ENCODE measurements at regions not wholly inside any gene's neighbourhood (a gene's known extent, or its start where the extent isn't known, plus 50 kb on each side); places are given as distances from the start of the nearest gene placed in this dataset.

DNA sequence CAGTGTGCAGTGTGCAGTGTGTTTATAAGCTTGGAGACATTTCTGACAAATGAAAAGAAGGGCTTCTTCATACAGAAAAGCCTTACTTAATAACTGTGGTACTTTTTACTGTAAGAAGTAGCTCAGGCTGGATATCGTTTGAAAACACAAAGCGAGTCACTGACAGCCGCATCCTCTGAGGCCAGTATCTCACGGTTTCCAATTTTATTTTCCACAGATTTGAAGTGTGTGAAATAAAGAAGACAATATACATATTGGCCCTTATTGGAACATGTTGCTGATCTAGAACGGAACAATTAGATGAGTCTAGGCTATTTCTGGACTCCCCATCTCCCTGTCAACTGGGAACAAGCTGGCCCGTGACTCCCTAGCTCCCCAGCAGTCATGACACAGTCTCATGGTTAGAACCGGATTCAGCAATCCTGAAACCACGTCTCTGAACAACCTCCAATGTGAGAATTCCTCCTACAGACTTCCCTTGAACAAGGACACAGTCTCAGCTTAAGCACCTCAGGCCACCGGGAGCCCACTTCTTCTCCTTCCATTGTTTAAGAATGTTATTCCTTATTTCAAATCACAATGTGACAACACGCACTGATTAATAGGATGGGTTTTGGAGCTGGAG lies 484.5 kb downstream of the COG6 start:
- intact Hi-C loops (cut with DNase I, micrococcal nuclease), result no loop called here
- no peak overlapping the region for H3K4me3 Mint-ChIP-seq
- no peaks in the 10 kb centered on the region for H3K27me3 Mint-ChIP-seq
- H3K4me1 Mint-ChIP-seq (ENCODE audit: low read depth), result peaks cover 15% of the 10 kb centered on the region
- no peaks in the 10 kb centered on the region for H3K9me3 ChIP-seq (ENCODE audit: control insufficient read depth in 1 of 2, insufficient read depth in 1 of 2, low read length in 2 of 2)
- H3K4me1 ChIP-seq (ENCODE audit: insufficient read depth, low read length), result peaks cover 19% of the 10 kb centered on the region
- ATAC-seq (ENCODE audit: poor library complexity) (no peak), DNase-seq (no peak)
- CTCF ChIA-PET, result no interaction called here
- TF ChIP-seq, protein P1, sequence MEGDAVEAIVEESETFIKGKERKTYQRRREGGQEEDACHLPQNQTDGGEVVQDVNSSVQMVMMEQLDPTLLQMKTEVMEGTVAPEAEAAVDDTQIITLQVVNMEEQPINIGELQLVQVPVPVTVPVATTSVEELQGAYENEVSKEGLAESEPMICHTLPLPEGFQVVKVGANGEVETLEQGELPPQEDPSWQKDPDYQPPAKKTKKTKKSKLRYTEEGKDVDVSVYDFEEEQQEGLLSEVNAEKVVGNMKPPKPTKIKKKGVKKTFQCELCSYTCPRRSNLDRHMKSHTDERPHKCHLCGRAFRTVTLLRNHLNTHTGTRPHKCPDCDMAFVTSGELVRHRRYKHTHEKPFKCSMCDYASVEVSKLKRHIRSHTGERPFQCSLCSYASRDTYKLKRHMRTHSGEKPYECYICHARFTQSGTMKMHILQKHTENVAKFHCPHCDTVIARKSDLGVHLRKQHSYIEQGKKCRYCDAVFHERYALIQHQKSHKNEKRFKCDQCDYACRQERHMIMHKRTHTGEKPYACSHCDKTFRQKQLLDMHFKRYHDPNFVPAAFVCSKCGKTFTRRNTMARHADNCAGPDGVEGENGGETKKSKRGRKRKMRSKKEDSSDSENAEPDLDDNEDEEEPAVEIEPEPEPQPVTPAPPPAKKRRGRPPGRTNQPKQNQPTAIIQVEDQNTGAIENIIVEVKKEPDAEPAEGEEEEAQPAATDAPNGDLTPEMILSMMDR (IDR thresholded peaks at IDR 0.05), result no peak
- H3K36me3 Mint-ChIP-seq (ENCODE audit: low read depth), result no peaks in the 10 kb centered on the region
- no peaks in the 10 kb centered on the region for H3K9me3 Mint-ChIP-seq
- H3K27ac ChIP-seq (ENCODE audit: low read depth in 1 of 2, low read length in 2 of 2), result no peak overlapping the region
- H3K27me3 ChIP-seq (ENCODE audit: control insufficient read depth in 1 of 2, insufficient read depth in 2 of 2, low read length in 2 of 2), result no peaks in the 10 kb centered on the region
- no peaks in the 10 kb centered on the region for H3K36me3 ChIP-seq (ENCODE audit: insufficient read depth, low read length)
- no peak overlapping the region for H3K27ac Mint-ChIP-seq
- POLR2A ChIA-PET, result interaction anchor here (0.6 kb wide), 1 partner anchor 96 kb away, joined by 3 read pairs; no protein-coding TSS in a partner anchor
- H3K4me3 ChIP-seq (ENCODE audit: low read length), result no peak overlapping the region

DNA sequence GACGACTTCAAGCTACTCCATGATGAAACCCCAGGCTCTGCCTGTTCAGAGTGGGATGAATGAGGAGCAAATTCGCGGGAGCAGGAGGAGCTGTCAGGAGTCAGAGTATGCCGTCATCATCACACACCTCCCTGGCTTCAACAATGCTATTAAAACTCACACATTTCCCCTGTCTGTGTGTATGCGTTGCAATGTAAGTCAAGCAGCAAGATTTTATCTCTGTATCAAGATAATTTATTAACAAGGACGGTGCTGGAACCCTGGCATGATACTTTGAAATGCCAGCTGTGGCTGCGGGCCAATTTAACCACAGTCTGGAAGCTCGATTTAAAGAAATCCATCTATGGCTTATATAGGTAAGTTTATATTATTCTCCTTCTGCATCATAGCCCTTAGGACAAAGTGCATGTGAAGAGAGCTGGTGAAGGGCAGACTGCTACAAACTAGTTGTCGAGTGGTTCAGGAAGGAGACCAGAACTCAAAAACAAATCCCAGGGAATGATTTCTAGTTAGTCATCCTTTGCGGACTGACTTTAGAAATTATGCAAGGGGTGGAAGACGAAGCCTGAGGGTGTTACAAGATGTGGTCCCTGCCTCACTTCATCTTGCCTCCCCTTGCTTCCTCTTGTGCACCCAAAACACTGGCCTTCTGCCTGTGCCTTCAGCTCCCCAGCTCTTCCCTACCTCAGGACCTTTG lies 486.5 kb downstream of the COG6 start:
- no peak for DNase-seq
- no peaks in the 10 kb centered on the region for H3K9me3 ChIP-seq (ENCODE audit: control insufficient read depth in 1 of 2, insufficient read depth in 1 of 2, low read length in 2 of 2)
- Mint-ChIP-seq H3K4me1 (ENCODE audit: low read depth) (peaks cover 34% of the 10 kb centered on the region), H3K9me3 (no peaks in the 10 kb centered on the region), H3K4me3 (no peak overlapping the region), H3K36me3 (ENCODE audit: low read depth) (no peaks in the 10 kb centered on the region), H3K27me3 (no peaks in the 10 kb centered on the region), H3K27ac (no peak overlapping the region)
- H3K4me3 ChIP-seq (ENCODE audit: low read length), result no peak overlapping the region
- H3K36me3 ChIP-seq (ENCODE audit: insufficient read depth, low read length), result no peaks in the 10 kb centered on the region
- POLR2A ChIA-PET, result no interaction called here
- H3K27me3 ChIP-seq (ENCODE audit: control insufficient read depth in 1 of 2, insufficient read depth in 2 of 2, low read length in 2 of 2), result no peaks in the 10 kb centered on the region
- H3K4me1 ChIP-seq (ENCODE audit: insufficient read depth, low read length), result peaks cover 31% of the 10 kb centered on the region
- CTCF ChIA-PET, result no interaction called here
- no peak for ATAC-seq (ENCODE audit: poor library complexity)
- TF ChIP-seq, protein P1 (IDR thresholded peaks at IDR 0.05), result no peak
- no peak overlapping the region for H3K27ac ChIP-seq (ENCODE audit: low read depth in 1 of 2, low read length in 2 of 2)
- intact Hi-C loops (cut with DNase I, micrococcal nuclease), result no loop called here

DNA sequence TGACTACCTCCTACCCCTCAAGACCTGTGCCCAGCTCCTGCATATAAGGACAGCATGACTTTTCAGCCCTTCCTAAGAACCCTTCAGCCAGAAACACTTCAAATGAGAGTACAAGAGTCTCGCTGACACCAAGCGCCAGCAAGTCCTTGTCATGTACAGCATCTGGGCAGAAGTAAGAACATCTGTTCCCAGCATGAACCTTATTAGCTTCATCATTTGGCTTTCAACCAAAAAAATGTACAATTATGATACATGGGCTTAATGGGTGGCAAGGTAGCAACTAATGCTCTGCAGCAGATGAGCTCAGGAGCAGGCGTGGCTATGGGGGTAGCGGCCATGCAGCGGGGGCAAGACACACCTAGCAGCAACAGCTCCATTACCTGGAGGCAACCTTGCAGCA lies 487.6 kb downstream of the COG6 start:
- no peak overlapping the region for H3K27ac ChIP-seq (ENCODE audit: low read depth in 1 of 2, low read length in 2 of 2)
- ATAC-seq (ENCODE audit: poor library complexity), result no peak
- H3K4me3 ChIP-seq (ENCODE audit: low read length), result no peak overlapping the region
- Mint-ChIP-seq H3K4me1 (ENCODE audit: low read depth) (peaks cover 44% of the 10 kb centered on the region), H3K27me3 (no peaks in the 10 kb centered on the region), H3K36me3 (ENCODE audit: low read depth) (no peaks in the 10 kb centered on the region), H3K27ac (no peak overlapping the region), H3K4me3 (no peak overlapping the region), H3K9me3 (no peaks in the 10 kb centered on the region)
- TF ChIP-seq, protein P1 (IDR thresholded peaks at IDR 0.05), result no peak
- H3K9me3 ChIP-seq (ENCODE audit: control insufficient read depth in 1 of 2, insufficient read depth in 1 of 2, low read length in 2 of 2), result no peaks in the 10 kb centered on the region
- no peaks in the 10 kb centered on the region for H3K27me3 ChIP-seq (ENCODE audit: control insufficient read depth in 1 of 2, insufficient read depth in 2 of 2, low read length in 2 of 2)
- intact Hi-C loops (cut with DNase I, micrococcal nuclease), result no loop called here
- peaks cover 38% of the 10 kb centered on the region for H3K4me1 ChIP-seq (ENCODE audit: insufficient read depth, low read length)
- CTCF ChIA-PET, result no interaction called here
- H3K36me3 ChIP-seq (ENCODE audit: insufficient read depth, low read length), result no peaks in the 10 kb centered on the region
- POLR2A ChIA-PET, result no interaction called here
- no peak for DNase-seq
